ENCODE measurements at regions not wholly inside any gene's neighbourhood (a gene's known extent, or its start where the extent isn't known, plus 50 kb on each side); places are given as distances from the start of the nearest gene placed in this dataset.

- Histone ChIP-seq H4K91ac (ENCODE audit: insufficient read depth, low read depth, low read length) (no peak overlapping the region; the same call in 1 of the 2 replicates), H3K4me1 (ENCODE audit: control insufficient read depth, insufficient read depth, low read length) (peaks cover 16% of the 10 kb centered on the region), H2BK5ac (ENCODE audit: low read depth, low read length, poor library complexity, severe bottlenecking) (no peak overlapping the region), H3K23ac (ENCODE audit: low read depth, low read length) (no peak overlapping the region), H3K27ac (ENCODE audit: insufficient read depth, low read length) (no peak overlapping the region), H3K9me3 (ENCODE audit: control insufficient read depth, insufficient read depth, low read length) (no peaks in the 10 kb centered on the region), H3K9ac (ENCODE audit: low read depth, low read length) (no peak overlapping the region), H3K9me1 (ENCODE audit: insufficient read depth, low read length) (peaks cover 7% of the 10 kb centered on the region; the same call in 1 of the 2 replicates), H2AK5ac (ENCODE audit: low read depth, low read length) (no peak overlapping the region), H2BK20ac (ENCODE audit: low read depth, low read length) (no peak overlapping the region), H3K4ac (ENCODE audit: low read depth, low read length) (no peak overlapping the region), H3K4me2 (ENCODE audit: low read depth, low read length) (no peak overlapping the region), H3K4me3 (ENCODE audit: insufficient read depth, low read depth, low read length) (no peak overlapping the region), H2BK15ac (ENCODE audit: low read depth, low read length) (no peak overlapping the region), H3K14ac (replicated peaks; ENCODE audit: low read depth, low read length) (no peak overlapping the region), H4K8ac (ENCODE audit: low read depth in 2 of 2, low read length in 2 of 2) (no peak overlapping the region), H3K36me3 (ENCODE audit: control insufficient read depth, insufficient read depth, low read length) (no peaks in the 10 kb centered on the region), H3K27me3 (ENCODE audit: control insufficient read depth, insufficient read depth, low read length) (0 out of 2 replicates have a peak, but pooled peaks cover 3% of the 10 kb centered on the region), H3K79me1 (ENCODE audit: low read depth in 1 of 2, low read length in 2 of 2) (no peaks in the 10 kb centered on the region), H2AK9ac (replicated peaks; ENCODE audit: low read depth, low read length, poor library complexity) (no peak overlapping the region), H3K18ac (ENCODE audit: low read depth, low read length) (no peak overlapping the region), H3K56ac (ENCODE audit: extremely low read depth, insufficient read depth, low read length) (no peak overlapping the region), H2AFZ (replicated peaks; ENCODE audit: low read length, poor library complexity) (no peak overlapping the region), H2BK120ac (ENCODE audit: low read depth, low read length) (no peak overlapping the region), H4K20me1 (ENCODE audit: insufficient read depth, low read length) (no peaks in the 10 kb centered on the region), H4K5ac (ENCODE audit: low read depth, low read length) (no peak overlapping the region)
- BruUV-seq (replicated peaks), result no TSS peak
- dilution Hi-C loops (cut with HindIII; ENCODE audit: low sequenced_read_pairs, unreplicated experiment), result no loop called here
- DNase-seq, result no peak
- ATAC-seq (ENCODE audit: low read depth), result no peak
- WGBS, 2 experiments (ENCODE audit: extremely low coverage in 2 of 2, insufficient read length in 1 of 2), result no CpG with 5 or more reads among the region's 9 CpGs
- intact Hi-C loops (cut with micrococcal nuclease), result no loop called here
- POLR2A ChIA-PET (ENCODE audit: unreplicated experiment), result no interaction called here
- CTCF ChIA-PET, result no interaction called here
- in situ Hi-C loops (cut with MboI; ENCODE audit: low sequenced_read_pairs), result no loop called here
- TF ChIP-seq POLR2A (IDR thresholded peaks at IDR 0.05; ENCODE audit: low read depth, low read length) (no peak), MAFK (IDR thresholded peaks at IDR 0.05; ENCODE audit: low read depth, low read length) (no peak), RCOR1 (IDR thresholded peaks at IDR 0.05; ENCODE audit: insufficient replicate concordance, low read length) (no peak), SMC3 (IDR thresholded peaks at IDR 0.05; ENCODE audit: low read depth, low read length) (no peak), FOS (IDR thresholded peaks at IDR 0.05; ENCODE audit: low read depth, low read length) (no peak), NFE2L2 (IDR thresholded peaks at IDR 0.05; ENCODE audit: low read depth, low read length) (no peak), CHD1 (IDR thresholded peaks at IDR 0.05; ENCODE audit: low read depth, low read length) (no peak), BHLHE40 (IDR thresholded peaks at IDR 0.05; ENCODE audit: low read depth, low read length) (no peak)
- TF ChIP-seq, protein P1, sequence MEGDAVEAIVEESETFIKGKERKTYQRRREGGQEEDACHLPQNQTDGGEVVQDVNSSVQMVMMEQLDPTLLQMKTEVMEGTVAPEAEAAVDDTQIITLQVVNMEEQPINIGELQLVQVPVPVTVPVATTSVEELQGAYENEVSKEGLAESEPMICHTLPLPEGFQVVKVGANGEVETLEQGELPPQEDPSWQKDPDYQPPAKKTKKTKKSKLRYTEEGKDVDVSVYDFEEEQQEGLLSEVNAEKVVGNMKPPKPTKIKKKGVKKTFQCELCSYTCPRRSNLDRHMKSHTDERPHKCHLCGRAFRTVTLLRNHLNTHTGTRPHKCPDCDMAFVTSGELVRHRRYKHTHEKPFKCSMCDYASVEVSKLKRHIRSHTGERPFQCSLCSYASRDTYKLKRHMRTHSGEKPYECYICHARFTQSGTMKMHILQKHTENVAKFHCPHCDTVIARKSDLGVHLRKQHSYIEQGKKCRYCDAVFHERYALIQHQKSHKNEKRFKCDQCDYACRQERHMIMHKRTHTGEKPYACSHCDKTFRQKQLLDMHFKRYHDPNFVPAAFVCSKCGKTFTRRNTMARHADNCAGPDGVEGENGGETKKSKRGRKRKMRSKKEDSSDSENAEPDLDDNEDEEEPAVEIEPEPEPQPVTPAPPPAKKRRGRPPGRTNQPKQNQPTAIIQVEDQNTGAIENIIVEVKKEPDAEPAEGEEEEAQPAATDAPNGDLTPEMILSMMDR (conservative IDR thresholded peaks at IDR 0.05; ENCODE audit: low read depth, low read length), result no peak
- TF ChIP-seq, protein P2, sequence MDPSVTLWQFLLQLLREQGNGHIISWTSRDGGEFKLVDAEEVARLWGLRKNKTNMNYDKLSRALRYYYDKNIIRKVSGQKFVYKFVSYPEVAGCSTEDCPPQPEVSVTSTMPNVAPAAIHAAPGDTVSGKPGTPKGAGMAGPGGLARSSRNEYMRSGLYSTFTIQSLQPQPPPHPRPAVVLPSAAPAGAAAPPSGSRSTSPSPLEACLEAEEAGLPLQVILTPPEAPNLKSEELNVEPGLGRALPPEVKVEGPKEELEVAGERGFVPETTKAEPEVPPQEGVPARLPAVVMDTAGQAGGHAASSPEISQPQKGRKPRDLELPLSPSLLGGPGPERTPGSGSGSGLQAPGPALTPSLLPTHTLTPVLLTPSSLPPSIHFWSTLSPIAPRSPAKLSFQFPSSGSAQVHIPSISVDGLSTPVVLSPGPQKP (IDR thresholded peaks at IDR 0.05; ENCODE audit: borderline replicate concordance, low read depth, low read length), result no peak
Observed at GRCh38 chr16:73171380-73171779, 123.5 kb upstream of the ZFHX3 start.
